ENCODE measurements at regions not wholly inside any gene's neighbourhood (a gene's known extent, or its start where the extent isn't known, plus 50 kb on each side); places are given as distances from the start of the nearest gene placed in this dataset.

DNA sequence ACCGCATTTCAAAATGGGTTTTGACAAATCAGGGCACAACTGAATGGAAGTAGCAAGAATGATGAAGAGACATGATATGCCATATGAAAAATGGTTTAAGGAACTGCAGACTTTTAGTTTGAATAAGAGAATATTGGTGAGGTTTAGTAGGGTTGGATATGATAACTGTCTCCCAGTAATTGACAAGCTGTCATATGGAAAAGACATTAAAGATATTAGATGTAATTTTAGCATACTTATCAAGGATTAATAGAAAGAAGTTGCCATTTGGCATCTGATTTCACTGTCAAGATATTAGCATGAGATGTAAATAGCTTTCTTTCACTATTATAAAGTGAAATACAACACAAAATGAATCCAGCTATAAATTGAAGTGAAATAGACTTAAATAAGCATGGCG lies 169.0 kb upstream of the MPDZ start:
- 92% methylated on average over 1 of the region's 2 CpGs for WGBS (ENCODE audit: insufficient coverage)
- H3K4me1 ChIP-seq (ENCODE audit: control insufficient read depth in 2 of 2, insufficient read depth in 2 of 2, low read length in 2 of 2) = no peaks in the 10 kb centered on the region
- Mint-ChIP-seq H3K27me3 (no peaks in the 10 kb centered on the region), H3K9me3 (ENCODE audit: insufficient read depth) (no peaks in the 10 kb centered on the region), H3K4me1 (no peaks in the 10 kb centered on the region), H3K27ac (no peak overlapping the region), H3K4me3 (no peak overlapping the region)
- ChIA-PET POLR2A (no interaction called here), CTCF (no interaction called here)
- intact Hi-C loops (cut with micrococcal nuclease) = no loop called here
- no peaks in the 10 kb centered on the region for H4K20me1 ChIP-seq (ENCODE audit: control insufficient read depth, insufficient read depth, low read length, poor library complexity, severe bottlenecking)
- H3K36me3 ChIP-seq (replicated peaks in 1 of 2; ENCODE audit: control extremely low read depth in 1 of 2, control insufficient read depth in 1 of 2, extremely low read depth in 1 of 2, insufficient read depth in 2 of 2, low read length in 1 of 2) = no peaks in the 10 kb centered on the region
- H2AFZ ChIP-seq (ENCODE audit: insufficient read depth, low read depth, low read length, poor library complexity, severe bottlenecking) = no peak overlapping the region
- H3K27me3 ChIP-seq (replicated peaks in 1 of 4; ENCODE audit: control extremely low read depth in 1 of 4, control insufficient read depth in 3 of 4, insufficient read depth in 4 of 4, low read length in 3 of 4) = no peaks in the 10 kb centered on the region
- no peak overlapping the region for H3K4me3 ChIP-seq (ENCODE audit: control extremely low read depth in 1 of 5, extremely low read depth in 1 of 5, insufficient read depth in 1 of 5, low read depth in 2 of 5, low read length in 4 of 5)
- H3K27ac ChIP-seq (ENCODE audit: low read length in 2 of 2) = no peak overlapping the region
- ATAC-seq (ENCODE audit: low read depth) (no peak), DNase-seq (no peak)
- TF ChIP-seq, protein P1, sequence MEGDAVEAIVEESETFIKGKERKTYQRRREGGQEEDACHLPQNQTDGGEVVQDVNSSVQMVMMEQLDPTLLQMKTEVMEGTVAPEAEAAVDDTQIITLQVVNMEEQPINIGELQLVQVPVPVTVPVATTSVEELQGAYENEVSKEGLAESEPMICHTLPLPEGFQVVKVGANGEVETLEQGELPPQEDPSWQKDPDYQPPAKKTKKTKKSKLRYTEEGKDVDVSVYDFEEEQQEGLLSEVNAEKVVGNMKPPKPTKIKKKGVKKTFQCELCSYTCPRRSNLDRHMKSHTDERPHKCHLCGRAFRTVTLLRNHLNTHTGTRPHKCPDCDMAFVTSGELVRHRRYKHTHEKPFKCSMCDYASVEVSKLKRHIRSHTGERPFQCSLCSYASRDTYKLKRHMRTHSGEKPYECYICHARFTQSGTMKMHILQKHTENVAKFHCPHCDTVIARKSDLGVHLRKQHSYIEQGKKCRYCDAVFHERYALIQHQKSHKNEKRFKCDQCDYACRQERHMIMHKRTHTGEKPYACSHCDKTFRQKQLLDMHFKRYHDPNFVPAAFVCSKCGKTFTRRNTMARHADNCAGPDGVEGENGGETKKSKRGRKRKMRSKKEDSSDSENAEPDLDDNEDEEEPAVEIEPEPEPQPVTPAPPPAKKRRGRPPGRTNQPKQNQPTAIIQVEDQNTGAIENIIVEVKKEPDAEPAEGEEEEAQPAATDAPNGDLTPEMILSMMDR (IDR thresholded peaks at IDR 0.05) = no peak
- TF ChIP-seq EZH2 (IDR thresholded peaks at IDR 0.05; ENCODE audit: borderline replicate concordance, insufficient read depth, low read depth, low read length, poor library complexity, severe bottlenecking) = no peak
- no peaks in the 10 kb centered on the region for H3K79me2 ChIP-seq (ENCODE audit: control insufficient read depth, insufficient read depth, low read length)
- H3K9ac ChIP-seq (ENCODE audit: low read length) = no peak overlapping the region
- no peak overlapping the region for H3K4me2 ChIP-seq (replicated peaks; ENCODE audit: low read depth, low read length, poor library complexity, severe bottlenecking)
- no peaks in the 10 kb centered on the region for H3K9me3 ChIP-seq (ENCODE audit: control extremely low read depth in 1 of 3, control insufficient read depth in 2 of 3, insufficient read depth in 1 of 3, low read length in 2 of 3)

DNA sequence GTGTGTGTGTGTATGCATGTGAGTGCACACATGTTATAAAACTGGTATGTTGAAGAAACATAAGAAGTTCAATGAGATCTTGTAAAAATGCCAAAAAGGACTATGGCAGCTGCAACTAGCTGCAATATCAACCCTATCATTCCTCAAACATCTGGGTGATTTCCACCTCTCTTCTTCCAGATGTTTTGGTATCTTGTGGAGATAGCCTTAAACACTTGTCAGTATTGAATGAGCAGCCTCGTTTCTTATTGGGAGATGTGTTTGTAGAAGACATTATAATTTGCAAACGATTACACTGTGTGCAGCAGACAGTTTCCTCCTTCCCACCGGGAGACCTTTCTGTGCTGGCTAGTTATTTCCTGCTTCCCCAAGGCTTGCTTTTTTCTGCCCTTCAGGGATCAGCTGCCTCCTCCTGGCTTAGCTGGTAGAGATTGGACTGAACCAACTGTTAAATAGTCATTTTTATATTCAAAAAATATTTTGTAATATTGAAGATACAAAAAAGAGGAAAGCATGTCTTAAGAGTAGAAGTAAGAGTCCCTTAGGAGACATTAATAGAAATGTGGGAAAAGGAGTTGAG lies 168.4 kb upstream of the MPDZ start:
- Mint-ChIP-seq H3K4me1 (no peaks in the 10 kb centered on the region), H3K9me3 (ENCODE audit: insufficient read depth) (no peaks in the 10 kb centered on the region), H3K4me3 (no peak overlapping the region), H3K27me3 (no peaks in the 10 kb centered on the region), H3K27ac (no peak overlapping the region)
- H3K9me3 ChIP-seq (ENCODE audit: control extremely low read depth in 1 of 3, control insufficient read depth in 2 of 3, insufficient read depth in 1 of 3, low read length in 2 of 3) = no peaks in the 10 kb centered on the region
- no peak overlapping the region for H3K4me3 ChIP-seq (ENCODE audit: control extremely low read depth in 1 of 5, extremely low read depth in 1 of 5, insufficient read depth in 1 of 5, low read depth in 2 of 5, low read length in 4 of 5)
- no peak overlapping the region for H3K4me2 ChIP-seq (replicated peaks; ENCODE audit: low read depth, low read length, poor library complexity, severe bottlenecking)
- no peak overlapping the region for H2AFZ ChIP-seq (ENCODE audit: insufficient read depth, low read depth, low read length, poor library complexity, severe bottlenecking)
- H3K4me1 ChIP-seq (ENCODE audit: control insufficient read depth in 2 of 2, insufficient read depth in 2 of 2, low read length in 2 of 2) = no peaks in the 10 kb centered on the region
- CTCF ChIA-PET = no interaction called here
- H3K79me2 ChIP-seq (ENCODE audit: control insufficient read depth, insufficient read depth, low read length) = no peaks in the 10 kb centered on the region
- no peak for DNase-seq
- no peaks in the 10 kb centered on the region for H3K27me3 ChIP-seq (replicated peaks in 1 of 4; ENCODE audit: control extremely low read depth in 1 of 4, control insufficient read depth in 3 of 4, insufficient read depth in 4 of 4, low read length in 3 of 4)
- POLR2A ChIA-PET = no interaction called here
- H4K20me1 ChIP-seq (ENCODE audit: control insufficient read depth, insufficient read depth, low read length, poor library complexity, severe bottlenecking) = no peaks in the 10 kb centered on the region
- no peaks in the 10 kb centered on the region for H3K36me3 ChIP-seq (replicated peaks in 1 of 2; ENCODE audit: control extremely low read depth in 1 of 2, control insufficient read depth in 1 of 2, extremely low read depth in 1 of 2, insufficient read depth in 2 of 2, low read length in 1 of 2)
- TF ChIP-seq, protein P1 (IDR thresholded peaks at IDR 0.05) = no peak
- TF ChIP-seq EZH2 (IDR thresholded peaks at IDR 0.05; ENCODE audit: borderline replicate concordance, insufficient read depth, low read depth, low read length, poor library complexity, severe bottlenecking) = no peak
- intact Hi-C loops (cut with micrococcal nuclease) = no loop called here
- no CpG with 5 or more reads among the region's 3 CpGs for whole genome bisulfite sequencing (ENCODE audit: insufficient coverage)
- no peak overlapping the region for H3K9ac ChIP-seq (ENCODE audit: low read length)
- no peak overlapping the region for H3K27ac ChIP-seq (ENCODE audit: low read length in 2 of 2)
- ATAC-seq (ENCODE audit: low read depth) = no peak

All from B cell (primary cell).